HCT116 (cell line): ENCODE measurements at regions not wholly inside any gene's neighbourhood (a gene's known extent, or its start where the extent isn't known, plus 50 kb on each side); places are given as distances from the start of the nearest gene placed in this dataset.

Experiments used
- ATAC-seq: fragments of 200-7000 bp; cut with Tn5 transposase; 2 replicates; pipeline ENCODE4 v1.9.1; 2020; ENCODE audit warnings: mild to moderate bottlenecking, moderate library complexity
- BruUV-seq: library from RNA; stranded (reverse); fragments of 400-500 nt; replicated peaks from 2 replicates; lab custom pipeline; 2021; lab: Mats Ljungman, UMichigan
- CTCF ChIA-PET: fragments of 300-600 bp; sonication (Branson Sonifier 250); formaldehyde crosslinking; loops from one replicate; lab custom pipeline; 2021; ENCODE audit warnings: antibody characterized with exemption; lab: Charles Lee
- POLR2A ChIA-PET: fragments of 300-600, 350-600 bp; sonication (Branson Sonifier 250); formaldehyde crosslinking; loops from one replicate; lab custom pipeline; 2021; ENCODE audit warnings: antibody characterized with exemption; lab: Charles Lee
- RAD21 ChIA-PET, 2 experiments: fragments of 300-600 bp; sonication (Branson Sonifier 250); formaldehyde crosslinking; loops; one replicate each; lab custom pipeline; 2023; ENCODE audit warnings: low total read pairs in 2 of 2; ENCODE audit not compliant: uncharacterized antibody in 2 of 2, unreplicated experiment in 2 of 2, low non-redundant PET in 1 of 2; lab: Charles Lee
- DNase-seq: peaks from one replicate; pipeline ENCODE4 v3.0.0-alpha.2; 2010; ENCODE audit warnings: low read depth, low spot score
- H2AFZ ChIP-seq: fragments of 200-600 bp; shearing (Covaris generic), sonication (generic); 2 replicates; pipeline ENCODE4 v1.6.1; 2017; ENCODE audit warnings: low read depth, mixed run types, mixed read lengths, antibody characterized with exemption, low read length; ENCODE audit not compliant: poor library complexity, severe bottlenecking
- H3K27ac ChIP-seq: 2 replicates; pipeline ENCODE4 v1.5.1; 2012; ENCODE audit warnings: low read depth, low read length
- H3K27me3 ChIP-seq: fragments of 200-600 bp; sonication (generic); 2 replicates; pipeline ENCODE4 v1.6.1; 2016; ENCODE audit warnings: mixed run types, low read length, mixed read lengths; ENCODE audit not compliant: insufficient read depth
- H3K36me3 ChIP-seq, 2 experiments: fragments of 200-500 bp in 1 of 2; fragments of 200-600 bp in 1 of 2; sonication (Bioruptor generic) in 1 of 2; sonication (generic) in 1 of 2; 2 replicates each; pipeline versions ENCODE4 v1.5.1 to v1.6.1; 2014 to 2016; ENCODE audit warnings: low read length in 2 of 2, inconsistent platforms in 1 of 2, mixed read lengths in 1 of 2, mixed run types in 1 of 2; ENCODE audit not compliant: insufficient read depth in 2 of 2, control insufficient read depth in 1 of 2
- H3K4me1 ChIP-seq, 2 experiments: fragments of 200-600 bp in 1 of 2; sonication (generic) in 1 of 2; 2 replicates each; pipeline versions ENCODE4 v1.5.1 to v1.6.1; 2012 to 2017; ENCODE audit warnings: low read length in 2 of 2, inconsistent platforms in 1 of 2, mild to moderate bottlenecking in 1 of 2, mixed read lengths in 1 of 2, mixed run types in 1 of 2, moderate library complexity in 1 of 2; ENCODE audit not compliant: insufficient read depth in 2 of 2, control insufficient read depth in 1 of 2
- H3K4me2 ChIP-seq: fragments of 200-600 bp; sonication (generic); 2 replicates; pipeline ENCODE4 v1.6.1; 2017; ENCODE audit warnings: mixed run types, low read length, mixed read lengths
- H3K4me3 ChIP-seq, 2 experiments: fragments of 200-600 bp in 1 of 2; sonication (generic) in 1 of 2; replicated peaks in 1 of 2; 2 replicates each; pipeline ENCODE4 v1.5.1; 2011 to 2016; ENCODE audit warnings: low read length in 2 of 2, control low read depth in 1 of 2, low read depth in 1 of 2, mild to moderate bottlenecking in 1 of 2, mixed read lengths in 1 of 2, mixed run types in 1 of 2
- H3K79me2 ChIP-seq: fragments of 200-600 bp; sonication (generic); 2 replicates; pipeline ENCODE4 v1.6.1; 2017; ENCODE audit warnings: mild to moderate bottlenecking, mixed run types, low read length, moderate library complexity, mixed read lengths; ENCODE audit not compliant: insufficient read depth
- H3K9ac ChIP-seq: fragments of 200-600 bp; sonication (generic); 2 replicates; pipeline ENCODE4 v1.6.1; 2016; ENCODE audit warnings: low read length, mixed read lengths
- H3K9me2 ChIP-seq: fragments of 200-600 bp; sonication (generic), shearing (Covaris generic); 2 replicates; pipeline ENCODE4 v1.6.1; 2017; ENCODE audit warnings: mixed run types, mild to moderate bottlenecking, moderate library complexity; ENCODE audit not compliant: insufficient read depth
- H3K9me3 ChIP-seq, 2 experiments: fragments of 200-500 bp in 1 of 2; fragments of 200-600 bp in 1 of 2; sonication (Bioruptor generic) in 1 of 2; sonication (generic) in 1 of 2; 2 replicates each; pipeline ENCODE4 v1.6.1; 2014 to 2017; ENCODE audit warnings: low read length in 2 of 2, mixed read lengths in 2 of 2, inconsistent platforms in 1 of 2, low read depth in 1 of 2, mild to moderate bottlenecking in 1 of 2, mixed run types in 1 of 2, moderate library complexity in 1 of 2; ENCODE audit not compliant: control insufficient read depth in 1 of 2, insufficient read depth in 1 of 2
- H4K20me1 ChIP-seq: fragments of 200-600 bp; sonication (generic), shearing (Covaris generic); 2 replicates; pipeline ENCODE4 v1.6.1; 2017; ENCODE audit warnings: mixed run types, mild to moderate bottlenecking, moderate library complexity; ENCODE audit not compliant: insufficient read depth
- CBX3 ChIP-seq: IDR thresholded peaks from 2 replicates; pipeline ENCODE4 v1.6.1; 2012; ENCODE audit warnings: low read depth
- EGR1 ChIP-seq: IDR thresholded peaks from 2 replicates; pipeline ENCODE4 v1.6.1; 2012; ENCODE audit warnings: low read depth
- EZH2 ChIP-seq: fragments of 200-600 bp; sonication (generic); IDR thresholded peaks from 2 replicates; pipeline ENCODE4 v1.6.1; 2017; ENCODE audit warnings: antibody characterized with exemption, mixed run types
- EZH2phosphoT487 ChIP-seq: fragments of 200-600 bp; IDR thresholded peaks from 2 replicates; pipeline ENCODE4 v1.6.1; 2018; ENCODE audit warnings: antibody characterized with exemption, borderline replicate concordance
- JUND ChIP-seq: IDR thresholded peaks from 2 replicates; pipeline ENCODE4 v1.6.1; 2012
- REST ChIP-seq: IDR thresholded peaks from 2 replicates; pipeline ENCODE4 v1.6.1; 2012; ENCODE audit warnings: low read depth
- SIN3A ChIP-seq: IDR thresholded peaks from 2 replicates; pipeline ENCODE4 v1.6.1; 2012; ENCODE audit warnings: low read depth
- SP1 ChIP-seq: IDR thresholded peaks from 2 replicates; pipeline ENCODE4 v1.6.1; 2012; ENCODE audit warnings: low read depth
- TCF7L2 ChIP-seq: IDR thresholded peaks from 2 replicates; pipeline ENCODE4 v1.7.0; 2011; ENCODE audit warnings: borderline replicate concordance, inconsistent platforms; ENCODE audit not compliant: insufficient read depth, insufficient read length; ENCODE audit errors: extremely low read depth
- YY1 ChIP-seq: IDR thresholded peaks from 2 replicates; pipeline ENCODE4 v1.6.1; 2011; ENCODE audit warnings: low read length, low read depth, moderate library complexity, mild to moderate bottlenecking; ENCODE audit not compliant: insufficient replicate concordance; ENCODE audit errors: extremely low read depth
- ZFX ChIP-seq: fragments of 450-650 bp; IDR thresholded peaks from 2 replicates; pipeline ENCODE4 v1.6.1; 2017
- ZNF274 ChIP-seq: fragments of 200-500 bp; sonication (Bioruptor generic); IDR thresholded peaks from 2 replicates; pipeline ENCODE4 v1.6.1; 2014; ENCODE audit warnings: mild to moderate bottlenecking, low read depth, low read length, inconsistent platforms
- intact Hi-C: fragments of 100-400 bp; cut with micrococcal nuclease; formaldehyde crosslinking; loops from 2 replicates; pipeline ENCODE4 v1.10.0; 2022
- TF ChIP-seq, protein P1 (sequence below), 3 experiments: fragments of 200-600 bp in 1 of 3; sonication (generic) in 1 of 3; IDR thresholded peaks in 2 of 3; conservative IDR thresholded peaks in 1 of 3; 2 replicates each; pipeline ENCODE4 v1.5.1; 2012 to 2017; ENCODE audit warnings: low read depth in 2 of 3, low read length in 2 of 3, antibody characterized with exemption in 1 of 3, borderline replicate concordance in 1 of 3, control low read depth in 1 of 3, mild to moderate bottlenecking in 1 of 3, mixed read lengths in 1 of 3, mixed run types in 1 of 3, moderate library complexity in 1 of 3; ENCODE audit not compliant: insufficient read depth in 1 of 3

GRCh38 chrX:10089378-10089795, 67.4 kb upstream of the CLCN4 start:
- no TSS peak for BruUV-seq
- Histone ChIP-seq H3K27me3 (no peaks in the 10 kb centered on the region), H3K9ac (no peak overlapping the region), H3K9me2 (no peaks in the 10 kb centered on the region), H3K79me2 (no peaks in the 10 kb centered on the region), H3K27ac (no peak overlapping the region), H3K4me2 (no peak overlapping the region), H4K20me1 (no peaks in the 10 kb centered on the region), H3K9me3 (no peaks in the 10 kb centered on the region), H2AFZ (no peak overlapping the region), H3K4me1 (no peaks in the 10 kb centered on the region), H3K36me3 (no peaks in the 10 kb centered on the region), H3K4me3 (no peak overlapping the region)
- intact Hi-C loops: no loop called here
- TF ChIP-seq SIN3A (no peak), EZH2 (no peak), EGR1 (no peak), EZH2phosphoT487 (no peak)
- TF ChIP-seq, protein P1, sequence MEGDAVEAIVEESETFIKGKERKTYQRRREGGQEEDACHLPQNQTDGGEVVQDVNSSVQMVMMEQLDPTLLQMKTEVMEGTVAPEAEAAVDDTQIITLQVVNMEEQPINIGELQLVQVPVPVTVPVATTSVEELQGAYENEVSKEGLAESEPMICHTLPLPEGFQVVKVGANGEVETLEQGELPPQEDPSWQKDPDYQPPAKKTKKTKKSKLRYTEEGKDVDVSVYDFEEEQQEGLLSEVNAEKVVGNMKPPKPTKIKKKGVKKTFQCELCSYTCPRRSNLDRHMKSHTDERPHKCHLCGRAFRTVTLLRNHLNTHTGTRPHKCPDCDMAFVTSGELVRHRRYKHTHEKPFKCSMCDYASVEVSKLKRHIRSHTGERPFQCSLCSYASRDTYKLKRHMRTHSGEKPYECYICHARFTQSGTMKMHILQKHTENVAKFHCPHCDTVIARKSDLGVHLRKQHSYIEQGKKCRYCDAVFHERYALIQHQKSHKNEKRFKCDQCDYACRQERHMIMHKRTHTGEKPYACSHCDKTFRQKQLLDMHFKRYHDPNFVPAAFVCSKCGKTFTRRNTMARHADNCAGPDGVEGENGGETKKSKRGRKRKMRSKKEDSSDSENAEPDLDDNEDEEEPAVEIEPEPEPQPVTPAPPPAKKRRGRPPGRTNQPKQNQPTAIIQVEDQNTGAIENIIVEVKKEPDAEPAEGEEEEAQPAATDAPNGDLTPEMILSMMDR (IDR thresholded peaks at IDR 0.05 in 2 of 3, conservative IDR thresholded peaks at IDR 0.05 in 1 of 3; ENCODE audit: borderline replicate concordance in 1 of 3, insufficient read depth in 1 of 3, low read depth in 2 of 3, low read length in 2 of 3): no peak
- RAD21 ChIA-PET: no interaction called here
- CTCF ChIA-PET: no interaction called here
- POLR2A ChIA-PET: no interaction called here
- no peak for ATAC-seq
- DNase-seq: no peak

- Histone ChIP-seq H3K9ac (no peak overlapping the region), H3K9me3 (no peaks in the 10 kb centered on the region), H4K20me1 (no peaks in the 10 kb centered on the region), H3K9me2 (no peaks in the 10 kb centered on the region), H3K4me1 (no peaks in the 10 kb centered on the region), H3K27me3 (no peaks in the 10 kb centered on the region), H3K4me2 (no peak overlapping the region), H3K79me2 (no peaks in the 10 kb centered on the region), H3K4me3 (no peak overlapping the region), H3K27ac (no peak overlapping the region), H3K36me3 (no peaks in the 10 kb centered on the region), H2AFZ (no peak overlapping the region)
- ATAC-seq: no peak
- no TSS peak for BruUV-seq
- ChIA-PET POLR2A (no interaction called here), RAD21 (no interaction called here), CTCF (no interaction called here)
- DNase-seq: no peak
- intact Hi-C loops: no loop called here
- no peak for TF ChIP-seq YY1
- TF ChIP-seq ZFX: no peak
- TF ChIP-seq TCF7L2: no peak
- no peak for TF ChIP-seq SP1
- TF ChIP-seq ZNF274: no peak
- no peak for TF ChIP-seq JUND
- TF ChIP-seq EZH2phosphoT487: no peak
- TF ChIP-seq REST: no peak
- no peak for TF ChIP-seq CBX3
- TF ChIP-seq, protein P1 (IDR thresholded peaks at IDR 0.05 in 2 of 3, conservative IDR thresholded peaks at IDR 0.05 in 1 of 3; ENCODE audit: borderline replicate concordance in 1 of 3, insufficient read depth in 1 of 3, low read depth in 2 of 3, low read length in 2 of 3): no peak
These were observed 66.5 kb upstream of the CLCN4 start for GRCh38 chrX:10090319-10090718.
